ENCODE measurements at regions not wholly inside any gene's neighbourhood (a gene's known extent, or its start where the extent isn't known, plus 50 kb on each side); places are given as distances from the start of the nearest gene placed in this dataset.

GRCh38 chr1:69148731-69149130 is 419.0 kb upstream of the LRRC7 start:
- no peak for TF ChIP-seq HDGF (IDR thresholded peaks at IDR 0.05; ENCODE audit: borderline replicate concordance)
- no peak for TF ChIP-seq SP1 (IDR thresholded peaks at IDR 0.05)
- no peak for TF ChIP-seq FOXA1 (IDR thresholded peaks at IDR 0.05)
- TF ChIP-seq ZNF384 (IDR thresholded peaks at IDR 0.05) = no peak
- no peak for TF ChIP-seq BHLHE40 (IDR thresholded peaks at IDR 0.05; ENCODE audit: borderline replicate concordance)
- TF ChIP-seq ARNT (IDR thresholded peaks at IDR 0.05) = no peak
- no peak for TF ChIP-seq TARDBP (IDR thresholded peaks at IDR 0.05)
- no peak for TF ChIP-seq SUZ12 (IDR thresholded peaks at IDR 0.05)
- TF ChIP-seq L3MBTL2 (conservative IDR thresholded peaks at IDR 0.05) = no peak
- TF ChIP-seq FOXM1 (IDR thresholded peaks at IDR 0.05; ENCODE audit: borderline replicate concordance) = no peak
- TF ChIP-seq PKNOX1 (IDR thresholded peaks at IDR 0.05) = no peak
- no peak for TF ChIP-seq ELF4 (IDR thresholded peaks at IDR 0.05)
- no peak for TF ChIP-seq NFRKB (IDR thresholded peaks at IDR 0.05)

Measured in HEK293T (cell line).